Gastroesophageal sphincter (tissue), 4 donors: ENCODE measurements at regions not wholly inside any gene's neighbourhood (a gene's known extent, or its start where the extent isn't known, plus 50 kb on each side); places are given as distances from the start of the nearest gene placed in this dataset.

ENCODE experiments used
- ATAC-seq: fragments of 150-250 bp; one replicate; pipeline ENCODE4 v1.9.1; 2016; ENCODE audit warnings: mild to moderate bottlenecking, moderate library complexity
- H3K27ac ChIP-seq, 4 donors: fragments of 200-600 bp; sonication (generic) in 3 of 4; 1 replicate in 3 of 4; 2 replicates in 1 of 4; pipeline ENCODE4 v1.5.1; 2016 to 2019
- H3K27me3 ChIP-seq: fragments of 200-600 bp; sonication (generic); one replicate; pipeline ENCODE4 v1.5.1; 2019
- H3K36me3 ChIP-seq, 2 donors: fragments of 200-600 bp; sonication (generic); one replicate each; pipeline ENCODE4 v1.5.1; 2019; ENCODE audit warnings: control low read depth in 1 of 2
- H3K4me1 ChIP-seq, 3 donors: fragments of 200-600 bp; sonication (generic); 1 replicate in 2 of 3; 2 replicates in 1 of 3; pipeline ENCODE4 v1.5.1; 2016 to 2019; ENCODE audit warnings: control low read depth in 2 of 3
- H3K4me3 ChIP-seq, 2 donors: fragments of 200-600 bp; sonication (generic); one replicate each; pipeline ENCODE4 v1.5.1; 2019; ENCODE audit warnings: mild to moderate bottlenecking in 1 of 2, moderate library complexity in 1 of 2
- H3K9me3 ChIP-seq, 3 donors: fragments of 200-600 bp; sonication (generic); one replicate each; pipeline ENCODE4 v1.5.1; 2017 to 2019; ENCODE audit warnings: control low read depth in 2 of 3
- EP300 ChIP-seq: sonication (generic); formaldehyde crosslinking; IDR thresholded peaks from one replicate; pipeline ENCODE4 v1.6.1; 2017; ENCODE audit warnings: antibody characterized with exemption, mild to moderate bottlenecking
- POLR2A ChIP-seq, 2 donors: fragments of 450-650 bp; IDR thresholded peaks; one replicate each; pipeline ENCODE4 v1.6.1; 2017; ENCODE audit warnings: antibody characterized with exemption in 2 of 2, mild to moderate bottlenecking in 2 of 2, moderate library complexity in 1 of 2
- POLR2AphosphoS5 ChIP-seq: sonication (generic); formaldehyde crosslinking; IDR thresholded peaks from one replicate; pipeline ENCODE4 v1.6.1; 2017; ENCODE audit warnings: antibody characterized with exemption
- WGBS, 2 donors: methylation state at CpG; one replicate each; pipeline ENCODE4 v1.1.5; 2018; ENCODE audit warnings: low coverage in 1 of 2; 5-methylcytosine and 5-hydroxymethylcytosine counted together
- TF ChIP-seq, protein P1 (sequence below), 4 experiments: fragments of 200-600 bp in 2 of 4; fragments of 450-650 bp in 2 of 4; sonication (generic) in 1 of 4; IDR thresholded peaks; one replicate each; pipeline ENCODE4 v1.5.1; 2017 to 2019; ENCODE audit warnings: antibody characterized with exemption in 4 of 4, mild to moderate bottlenecking in 2 of 4, moderate library complexity in 2 of 4

DNA sequence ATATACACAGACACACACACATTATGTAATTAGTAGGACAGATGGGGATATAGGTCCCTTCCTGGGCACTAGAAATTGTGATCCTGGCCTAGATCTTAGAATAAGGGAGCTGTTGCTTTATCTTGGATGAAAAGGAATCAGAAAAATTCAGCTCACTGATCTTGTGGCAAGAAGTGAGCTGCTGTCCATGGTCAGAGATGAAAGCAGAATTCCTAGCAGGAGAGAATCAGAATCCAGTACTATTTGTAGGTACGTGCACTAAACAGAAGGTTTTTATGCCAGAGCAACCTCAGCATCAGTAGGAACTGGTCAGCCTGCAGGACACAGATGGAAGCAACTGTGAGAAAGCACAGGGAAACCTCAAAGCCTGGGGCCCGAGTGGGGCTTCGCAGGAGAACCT is 549.2 kb upstream of the POM121L12 start:
- WGBS, 2 donors: 61% methylated on average over 3 of the region's 3 CpGs; no CpG with 5 or more reads in 1 of the 2 donors
- ATAC-seq: no peak
- Histone ChIP-seq H3K27me3 (no peaks in the 10 kb centered on the region), H3K27ac (no peak overlapping the region), H3K9me3 (no peaks in the 10 kb centered on the region), H3K4me1 (no peaks in the 10 kb centered on the region), H3K4me3 (no peak overlapping the region), H3K36me3 (no peaks in the 10 kb centered on the region)
- TF ChIP-seq, protein P1, sequence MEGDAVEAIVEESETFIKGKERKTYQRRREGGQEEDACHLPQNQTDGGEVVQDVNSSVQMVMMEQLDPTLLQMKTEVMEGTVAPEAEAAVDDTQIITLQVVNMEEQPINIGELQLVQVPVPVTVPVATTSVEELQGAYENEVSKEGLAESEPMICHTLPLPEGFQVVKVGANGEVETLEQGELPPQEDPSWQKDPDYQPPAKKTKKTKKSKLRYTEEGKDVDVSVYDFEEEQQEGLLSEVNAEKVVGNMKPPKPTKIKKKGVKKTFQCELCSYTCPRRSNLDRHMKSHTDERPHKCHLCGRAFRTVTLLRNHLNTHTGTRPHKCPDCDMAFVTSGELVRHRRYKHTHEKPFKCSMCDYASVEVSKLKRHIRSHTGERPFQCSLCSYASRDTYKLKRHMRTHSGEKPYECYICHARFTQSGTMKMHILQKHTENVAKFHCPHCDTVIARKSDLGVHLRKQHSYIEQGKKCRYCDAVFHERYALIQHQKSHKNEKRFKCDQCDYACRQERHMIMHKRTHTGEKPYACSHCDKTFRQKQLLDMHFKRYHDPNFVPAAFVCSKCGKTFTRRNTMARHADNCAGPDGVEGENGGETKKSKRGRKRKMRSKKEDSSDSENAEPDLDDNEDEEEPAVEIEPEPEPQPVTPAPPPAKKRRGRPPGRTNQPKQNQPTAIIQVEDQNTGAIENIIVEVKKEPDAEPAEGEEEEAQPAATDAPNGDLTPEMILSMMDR (IDR thresholded peaks at IDR 0.05): no peak
- TF ChIP-seq POLR2A (IDR thresholded peaks at IDR 0.05): no peak
- no peak for TF ChIP-seq EP300
- no peak for TF ChIP-seq POLR2AphosphoS5

DNA sequence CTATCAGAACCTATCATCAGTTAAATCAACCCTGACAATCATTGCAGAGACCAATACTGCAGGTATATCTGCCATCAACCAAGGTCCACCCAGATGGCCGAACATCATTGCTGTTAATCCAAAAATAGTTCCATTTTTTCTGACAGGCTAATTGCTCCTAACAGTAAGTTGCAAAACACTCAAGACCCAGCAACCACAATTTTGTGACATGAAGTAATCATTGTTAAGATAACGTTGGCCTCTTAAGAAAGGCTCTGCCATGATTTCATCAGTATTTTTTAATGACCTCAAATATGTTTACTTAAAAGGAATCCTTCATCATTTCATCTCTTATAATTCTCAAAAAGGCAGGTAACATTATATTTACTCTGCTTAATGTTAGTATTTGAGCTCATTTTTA is 553.4 kb upstream of the POM121L12 start:
- no peaks in the 10 kb centered on the region for H3K9me3 ChIP-seq
- no peak overlapping the region for H3K27ac ChIP-seq
- H3K4me1 ChIP-seq: no peaks in the 10 kb centered on the region
- no peaks in the 10 kb centered on the region for H3K27me3 ChIP-seq
- no peak for TF ChIP-seq EP300
- TF ChIP-seq POLR2AphosphoS5: no peak
- TF ChIP-seq POLR2A (IDR thresholded peaks at IDR 0.05): no peak
- TF ChIP-seq, protein P1 (IDR thresholded peaks at IDR 0.05): no peak
- no peak overlapping the region for H3K4me3 ChIP-seq
- WGBS, 2 donors: 62 to 71% methylated on average over 2 of the region's 2 CpGs
- ATAC-seq: no peak
- no peaks in the 10 kb centered on the region for H3K36me3 ChIP-seq

DNA sequence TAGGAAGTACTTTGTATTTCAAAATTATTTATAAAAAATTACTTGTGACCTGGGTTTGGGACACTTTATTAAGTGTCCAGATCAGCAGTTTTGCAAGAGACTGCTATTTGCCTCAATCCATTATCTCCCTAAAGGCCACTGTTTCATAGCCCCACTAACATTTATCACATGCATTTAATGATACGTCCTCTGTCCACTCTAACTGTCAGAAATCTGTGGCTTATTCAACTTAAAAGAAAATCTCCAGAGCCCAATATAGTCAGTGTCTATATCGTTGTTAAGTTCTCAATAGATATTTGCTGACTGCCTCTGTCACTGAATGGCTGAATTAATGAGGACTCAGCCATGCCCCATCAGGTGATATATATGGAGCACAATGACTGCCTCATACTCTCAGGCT is 553.9 kb upstream of the POM121L12 start:
- Histone ChIP-seq H3K9me3 (no peaks in the 10 kb centered on the region), H3K36me3 (no peaks in the 10 kb centered on the region), H3K27me3 (no peaks in the 10 kb centered on the region), H3K4me3 (no peak overlapping the region), H3K4me1 (no peaks in the 10 kb centered on the region), H3K27ac (no peak overlapping the region)
- no peak for ATAC-seq
- 44 to 75% methylated on average over 2 of the region's 2 CpGs for WGBS, 2 donors
- TF ChIP-seq POLR2AphosphoS5 (no peak), EP300 (no peak), POLR2A (IDR thresholded peaks at IDR 0.05) (no peak)
- TF ChIP-seq, protein P1 (IDR thresholded peaks at IDR 0.05): no peak

DNA sequence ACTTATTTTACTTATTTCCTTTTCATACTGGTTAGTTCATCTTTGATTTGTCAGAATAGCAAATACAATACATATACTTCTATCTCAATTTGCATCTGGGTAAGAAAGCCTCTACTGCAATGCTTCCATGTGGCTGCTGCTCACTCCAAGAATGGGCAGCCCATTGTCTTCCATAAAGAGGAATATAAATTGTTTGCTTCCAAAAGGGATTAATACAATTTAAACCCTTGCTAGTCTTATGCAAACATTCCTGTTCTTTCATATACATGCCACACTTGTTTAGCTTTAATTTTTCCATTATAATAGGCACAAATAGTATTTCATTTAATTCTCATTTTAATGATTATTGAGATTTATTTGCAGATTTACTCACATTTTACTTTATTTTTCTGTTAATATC is 555.4 kb upstream of the POM121L12 start:
- TF ChIP-seq POLR2AphosphoS5: no peak
- no peak overlapping the region for H3K27ac ChIP-seq
- H3K4me3 ChIP-seq: no peak overlapping the region
- H3K4me1 ChIP-seq: no peaks in the 10 kb centered on the region
- no peaks in the 10 kb centered on the region for H3K27me3 ChIP-seq
- no peak for ATAC-seq
- no peaks in the 10 kb centered on the region for H3K9me3 ChIP-seq
- no peaks in the 10 kb centered on the region for H3K36me3 ChIP-seq

DNA sequence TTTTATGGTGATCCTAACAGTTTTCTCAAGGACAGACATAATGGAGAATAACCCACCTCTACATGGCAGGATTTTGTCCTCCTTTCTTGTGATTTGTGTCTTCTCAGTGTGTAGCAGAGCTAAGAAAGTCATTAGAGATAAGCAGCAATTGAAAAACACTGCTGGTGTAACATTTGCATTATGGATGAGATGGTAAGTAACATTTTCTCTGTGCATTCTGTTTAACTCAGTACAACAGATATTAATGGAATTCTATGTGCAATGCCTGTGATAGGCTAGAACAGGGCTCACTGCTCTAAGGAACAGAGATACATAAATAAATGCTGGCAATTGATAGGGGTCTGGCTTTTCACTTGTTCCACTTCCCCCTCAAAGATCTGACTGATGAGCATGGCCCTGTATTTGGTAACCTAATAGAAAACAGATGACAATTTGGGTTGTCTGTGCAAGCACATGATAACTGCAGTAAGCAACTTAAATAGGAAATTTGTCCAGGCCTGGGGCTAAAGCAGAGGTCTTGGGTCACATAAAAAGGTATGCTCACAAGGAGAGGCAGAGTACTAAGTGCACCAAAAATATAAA is 560.3 kb upstream of the POM121L12 start:
- no peak overlapping the region for H3K4me3 ChIP-seq
- no peaks in the 10 kb centered on the region for H3K27me3 ChIP-seq
- ATAC-seq: no peak
- no peaks in the 10 kb centered on the region for H3K4me1 ChIP-seq
- H3K27ac ChIP-seq: no peak overlapping the region
- TF ChIP-seq, protein P1 (IDR thresholded peaks at IDR 0.05): no peak
- TF ChIP-seq POLR2AphosphoS5: no peak
- TF ChIP-seq POLR2A (IDR thresholded peaks at IDR 0.05): no peak
- TF ChIP-seq EP300: no peak
- H3K9me3 ChIP-seq: no peaks in the 10 kb centered on the region
- H3K36me3 ChIP-seq: no peaks in the 10 kb centered on the region
